Caco-2 (cell line): ENCODE measurements at regions not wholly inside any gene's neighbourhood (a gene's known extent, or its start where the extent isn't known, plus 50 kb on each side); places are given as distances from the start of the nearest gene placed in this dataset.

ENCODE experiments used
- BruUV-seq: library from RNA; stranded (reverse); fragments of 400-500 nt; replicated peaks from 2 replicates; lab custom pipeline; 2021; lab: Mats Ljungman, UMichigan
- CTCF ChIA-PET: fragments of 300-600 bp; sonication (Branson Sonifier 250); formaldehyde crosslinking; loops from one replicate; lab custom pipeline; 2022; ENCODE audit warnings: antibody characterized with exemption; lab: Charles Lee
- POLR2A ChIA-PET: fragments of 300-600 bp; sonication (Branson Sonifier 250); formaldehyde crosslinking; loops from one replicate; lab custom pipeline; 2022; ENCODE audit warnings: antibody characterized with exemption; lab: Charles Lee
- DNase-seq, 2 experiments: peaks; one replicate each; pipeline versions ENCODE4 v3.0.0 to v3.0.0-alpha.2; 2020 to 2022
- H3K27me3 ChIP-seq: replicated peaks from 2 replicates; pipeline ENCODE4 v1.6.0; 2011; ENCODE audit warnings: low read length; ENCODE audit not compliant: control insufficient read depth, insufficient read depth
- H3K36me3 ChIP-seq: 2 replicates; pipeline ENCODE4 v1.5.1; 2011; ENCODE audit warnings: low read length; ENCODE audit not compliant: control insufficient read depth, insufficient read depth
- H3K4me1 ChIP-seq: fragments of 250-450 bp; sonication (Bioruptor Pico); 2 replicates; pipeline ENCODE4 v1.5.1; 2020; ENCODE audit warnings: mild to moderate bottlenecking
- H3K4me3 ChIP-seq: 2 replicates; pipeline ENCODE4 v1.5.1; 2011; ENCODE audit warnings: low read depth, mild to moderate bottlenecking, control low read depth, low read length
- H3K9me3 ChIP-seq: fragments of 250-450 bp; sonication (Bioruptor Pico); 2 replicates; pipeline ENCODE4 v1.5.1; 2020; ENCODE audit warnings: mild to moderate bottlenecking, moderate library complexity
- H3K27ac Mint-ChIP-seq: one replicate; pipeline ENCODE4 v1.8.0; 2022; ENCODE audit warnings: mixed read lengths; ENCODE audit not compliant: unreplicated experiment
- H3K27me3 Mint-ChIP-seq: one replicate; pipeline ENCODE4 v1.8.0; 2022; ENCODE audit warnings: mixed read lengths; ENCODE audit not compliant: insufficient read depth, unreplicated experiment
- H3K36me3 Mint-ChIP-seq: one replicate; pipeline ENCODE4 v1.8.0; 2022; ENCODE audit warnings: mild to moderate bottlenecking, mixed read lengths; ENCODE audit not compliant: insufficient read depth, unreplicated experiment
- H3K4me1 Mint-ChIP-seq: one replicate; pipeline ENCODE4 v1.8.0; 2022; ENCODE audit warnings: low read depth, mixed read lengths; ENCODE audit not compliant: unreplicated experiment
- H3K4me3 Mint-ChIP-seq: one replicate; pipeline ENCODE4 v1.8.0; 2022; ENCODE audit warnings: mild to moderate bottlenecking, moderate library complexity, mixed read lengths; ENCODE audit not compliant: unreplicated experiment
- H3K9me3 Mint-ChIP-seq: one replicate; pipeline ENCODE4 v1.8.0; 2022; ENCODE audit warnings: mixed read lengths; ENCODE audit not compliant: unreplicated experiment
- CTCF ChIP-seq, 2 experiments: fragments of 200-600 bp in 1 of 2; IDR thresholded peaks; 1 replicate in 1 of 2; 2 replicates in 1 of 2; pipeline versions ENCODE4 v1.5.1 to v1.8.0; 2011 to 2022; ENCODE audit warnings: antibody characterized with exemption in 1 of 2, control low read depth in 1 of 2, inconsistent platforms in 1 of 2, low read depth in 1 of 2, low read length in 1 of 2, mild to moderate bottlenecking in 1 of 2, moderate library complexity in 1 of 2; ENCODE audit not compliant: insufficient read depth in 1 of 2, severe bottlenecking in 1 of 2, unreplicated experiment in 1 of 2
- intact Hi-C: fragments of 100-400 bp; cut with micrococcal nuclease; formaldehyde crosslinking; loops from one replicate; pipeline ENCODE4 v1.10.0; 2022; ENCODE audit not compliant: unreplicated experiment

DNA sequence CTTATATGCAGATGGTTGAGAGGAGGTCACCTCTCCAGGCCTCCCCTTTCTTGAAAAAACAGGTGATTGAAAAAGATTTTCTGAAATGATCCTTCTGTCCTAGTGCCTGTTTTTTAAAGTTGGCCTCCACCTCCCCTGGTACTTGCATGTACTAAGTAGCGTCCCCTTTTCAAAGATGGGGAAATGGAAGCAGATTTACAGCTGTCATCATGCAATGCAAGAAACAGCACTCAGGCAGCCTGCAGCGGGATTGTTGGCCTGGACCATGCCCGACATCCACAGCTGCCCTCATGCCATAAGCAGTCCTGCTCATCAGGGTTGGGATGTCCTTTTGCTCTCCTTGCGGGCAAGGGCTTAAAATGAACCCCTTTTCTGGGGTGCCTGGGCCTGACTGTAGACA, 127.2 kb upstream of the MGMT start:
- no peak overlapping the region for H3K27ac Mint-ChIP-seq
- no peaks in the 10 kb centered on the region for H3K27me3 ChIP-seq
- no peaks in the 10 kb centered on the region for H3K36me3 Mint-ChIP-seq
- H3K9me3 ChIP-seq = no peaks in the 10 kb centered on the region
- H3K4me1 Mint-ChIP-seq = no peaks in the 10 kb centered on the region
- intact Hi-C loops = no loop called here
- POLR2A ChIA-PET = no interaction called here
- H3K4me1 ChIP-seq = no peaks in the 10 kb centered on the region
- CTCF ChIA-PET = no interaction called here
- BruUV-seq = no TSS peak
- TF ChIP-seq CTCF (IDR thresholded peaks at IDR 0.05; ENCODE audit: insufficient read depth in 1 of 2, low read depth in 1 of 2, low read length in 1 of 2, severe bottlenecking in 1 of 2, unreplicated experiment in 1 of 2) = no peak
- no peak overlapping the region for H3K4me3 Mint-ChIP-seq
- no peak for DNase-seq
- no peaks in the 10 kb centered on the region for H3K36me3 ChIP-seq
- H3K9me3 Mint-ChIP-seq = no peaks in the 10 kb centered on the region
- H3K27me3 Mint-ChIP-seq = peaks cover 12% of the 10 kb centered on the region
- H3K4me3 ChIP-seq = no peak overlapping the region

- Histone ChIP-seq H3K4me3 (no peak overlapping the region), H3K4me1 (no peaks in the 10 kb centered on the region), H3K9me3 (no peaks in the 10 kb centered on the region), H3K36me3 (no peaks in the 10 kb centered on the region), H3K27me3 (no peaks in the 10 kb centered on the region)
- H3K9me3 Mint-ChIP-seq = no peaks in the 10 kb centered on the region
- peaks cover 12% of the 10 kb centered on the region for H3K27me3 Mint-ChIP-seq
- no peaks in the 10 kb centered on the region for H3K36me3 Mint-ChIP-seq
- intact Hi-C loops = no loop called here
- CTCF ChIA-PET = no interaction called here
- no TSS peak for BruUV-seq
- POLR2A ChIA-PET = no interaction called here
- H3K4me1 Mint-ChIP-seq = no peaks in the 10 kb centered on the region
- no peak for TF ChIP-seq CTCF (IDR thresholded peaks at IDR 0.05; ENCODE audit: insufficient read depth in 1 of 2, low read depth in 1 of 2, low read length in 1 of 2, severe bottlenecking in 1 of 2, unreplicated experiment in 1 of 2)
- no peak for DNase-seq
- H3K27ac Mint-ChIP-seq = no peak overlapping the region
- no peak overlapping the region for H3K4me3 Mint-ChIP-seq
These were observed 126.0 kb upstream of the MGMT start for GRCh38 chr10:129341087-129341486.

DNA sequence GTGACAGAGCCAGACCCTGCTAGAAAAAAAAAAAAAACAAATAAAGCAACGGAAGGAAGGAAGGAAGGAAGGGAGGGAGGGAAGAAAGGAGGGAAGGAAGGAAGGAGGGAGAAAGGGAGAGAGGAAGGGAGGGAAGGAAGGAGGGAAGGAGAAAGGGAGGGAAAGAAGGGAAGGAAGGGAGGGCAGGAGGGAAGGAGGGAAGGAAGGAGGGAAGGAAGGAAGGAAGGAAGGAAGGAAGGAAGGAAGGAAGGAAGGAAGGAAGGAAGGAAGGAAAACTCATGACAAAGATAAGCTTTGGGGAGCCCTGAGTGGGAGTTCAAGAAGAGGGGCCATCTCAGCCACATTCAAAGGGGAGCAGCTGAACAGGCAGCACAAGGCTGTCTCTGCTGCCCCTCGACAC, 124.7 kb upstream of the MGMT start:
- intact Hi-C loops = no loop called here
- BruUV-seq = no TSS peak
- POLR2A ChIA-PET = no interaction called here

More for the DNA sequence above, 124.7 kb upstream of the MGMT start:
- Mint-ChIP-seq H3K36me3 (no peaks in the 10 kb centered on the region), H3K27ac (no peak overlapping the region), H3K4me1 (no peaks in the 10 kb centered on the region), H3K27me3 (peaks cover 18% of the 10 kb centered on the region), H3K4me3 (no peak overlapping the region), H3K9me3 (no peaks in the 10 kb centered on the region)
- DNase-seq = no peak
- CTCF ChIA-PET = no interaction called here
- TF ChIP-seq CTCF (IDR thresholded peaks at IDR 0.05; ENCODE audit: insufficient read depth in 1 of 2, low read depth in 1 of 2, low read length in 1 of 2, severe bottlenecking in 1 of 2, unreplicated experiment in 1 of 2) = no peak
- no peaks in the 10 kb centered on the region for H3K9me3 ChIP-seq
- no peaks in the 10 kb centered on the region for H3K4me1 ChIP-seq
- no peak overlapping the region for H3K4me3 ChIP-seq
- no peaks in the 10 kb centered on the region for H3K36me3 ChIP-seq
- no peaks in the 10 kb centered on the region for H3K27me3 ChIP-seq
